ENCODE measurements at regions not wholly inside any gene's neighbourhood (a gene's known extent, or its start where the extent isn't known, plus 50 kb on each side); places are given as distances from the start of the nearest gene placed in this dataset.

GRCh38 chr9:86649913-86650312 lies 295.7 kb upstream of the TUT7 start:
- TF ChIP-seq CTCF (IDR thresholded peaks at IDR 0.05; ENCODE audit: low read depth, low read length): no peak
- H3K4me3 ChIP-seq (ENCODE audit: low read depth, low read length): no peak overlapping the region

GRCh38 chr9:86648828-86649170 lies 294.6 kb upstream of the TUT7 start:
- TF ChIP-seq CTCF (IDR thresholded peaks at IDR 0.05; ENCODE audit: low read depth, low read length): no peak
- no peak overlapping the region for H3K4me3 ChIP-seq (ENCODE audit: low read depth, low read length)

- TF ChIP-seq CTCF (IDR thresholded peaks at IDR 0.05; ENCODE audit: low read depth, low read length): no peak
- H3K4me3 ChIP-seq (ENCODE audit: low read depth, low read length): no peak overlapping the region
Observed at GRCh38 chr9:86648156-86648827, 294.1 kb upstream of the TUT7 start.

- no peak for TF ChIP-seq CTCF (IDR thresholded peaks at IDR 0.05; ENCODE audit: low read depth, low read length)
- H3K4me3 ChIP-seq (ENCODE audit: low read depth, low read length): no peak overlapping the region
Observed at GRCh38 chr9:86645303-86645702, 291.1 kb upstream of the TUT7 start.

GRCh38 chr9:86644675-86645034 lies 290.4 kb upstream of the TUT7 start:
- H3K4me3 ChIP-seq (ENCODE audit: low read depth, low read length): no peak overlapping the region
- no peak for TF ChIP-seq CTCF (IDR thresholded peaks at IDR 0.05; ENCODE audit: low read depth, low read length)

- no peak for TF ChIP-seq CTCF (IDR thresholded peaks at IDR 0.05; ENCODE audit: low read depth, low read length)
Observed at GRCh38 chr9:86643946-86644674, 289.9 kb upstream of the TUT7 start.

GRCh38 chr9:86642721-86643120 lies 288.5 kb upstream of the TUT7 start:
- no peak for TF ChIP-seq CTCF (IDR thresholded peaks at IDR 0.05; ENCODE audit: low read depth, low read length)
- no peak overlapping the region for H3K4me3 ChIP-seq (ENCODE audit: low read depth, low read length)

More at GRCh38 chr9:86643946-86644674, 289.9 kb upstream of the TUT7 start:
- no peak overlapping the region for H3K4me3 ChIP-seq (ENCODE audit: low read depth, low read length)

Measured in WI38 (cell line).